Liver (tissue), 7 donors: ENCODE measurements at regions not wholly inside any gene's neighbourhood (a gene's known extent, or its start where the extent isn't known, plus 50 kb on each side); places are given as distances from the start of the nearest gene placed in this dataset.

Experiments used
- DNase-seq: peaks from one replicate; pipeline ENCODE4 v3.0.0-alpha.2; 2017; ENCODE audit warnings: low spot score
- H3K27ac ChIP-seq, 2 donors: one replicate each; pipeline ENCODE4 v1.7.0; 2013; ENCODE audit warnings: inconsistent platforms in 2 of 2, low read length in 2 of 2, control low read depth in 1 of 2, low read depth in 1 of 2, mild to moderate bottlenecking in 1 of 2
- H3K27me3 ChIP-seq, 4 donors: one replicate each; pipeline versions ENCODE4 v1.6.1 to v1.7.0; 2013; ENCODE audit warnings: low read length in 3 of 4, inconsistent platforms in 1 of 4, mild to moderate bottlenecking in 1 of 4, moderate library complexity in 1 of 4; ENCODE audit not compliant: control insufficient read depth in 4 of 4, insufficient read depth in 4 of 4
- H3K36me3 ChIP-seq, 4 donors: one replicate each; pipeline versions ENCODE4 v1.6.1 to v1.7.0; 2013; ENCODE audit warnings: low read length in 3 of 4, mild to moderate bottlenecking in 3 of 4, low read depth in 1 of 4, moderate library complexity in 1 of 4; ENCODE audit not compliant: control insufficient read depth in 4 of 4, insufficient read depth in 3 of 4
- H3K4me1 ChIP-seq, 4 donors: one replicate each; pipeline versions ENCODE4 v1.6.1 to v1.7.0; 2013; ENCODE audit warnings: low read length in 3 of 4, mild to moderate bottlenecking in 3 of 4, moderate library complexity in 1 of 4; ENCODE audit not compliant: control insufficient read depth in 4 of 4, insufficient read depth in 4 of 4
- H3K4me3 ChIP-seq, 3 donors: one replicate each; pipeline versions ENCODE4 v1.6.1 to v1.7.0; 2013; ENCODE audit warnings: low read length in 3 of 3, control low read depth in 1 of 3, low read depth in 1 of 3, mild to moderate bottlenecking in 1 of 3
- H3K9ac ChIP-seq, 2 donors: one replicate each; pipeline ENCODE4 v1.7.0; 2013; ENCODE audit warnings: low read length in 2 of 2, mild to moderate bottlenecking in 2 of 2, moderate library complexity in 2 of 2, control low read depth in 1 of 2, low read depth in 1 of 2
- H3K9me3 ChIP-seq, 4 donors: one replicate each; pipeline versions ENCODE4 v1.6.1 to v1.7.0; 2013; ENCODE audit warnings: low read length in 3 of 4; ENCODE audit not compliant: control insufficient read depth in 4 of 4
- ATF3 ChIP-seq: IDR thresholded peaks from 2 replicates; pipeline ENCODE4 v1.6.1; 2016; ENCODE audit warnings: antibody characterized with exemption
- EGR1 ChIP-seq, 2 donors: IDR thresholded peaks; 2 replicates each; pipeline ENCODE4 v1.6.1; 2016 to 2018; ENCODE audit warnings: antibody characterized with exemption in 2 of 2, low read depth in 2 of 2
- FOXA1 ChIP-seq: IDR thresholded peaks from 2 replicates; pipeline ENCODE4 v1.6.1; 2016; ENCODE audit warnings: antibody characterized with exemption
- GABPA ChIP-seq, 2 donors: IDR thresholded peaks in 1 of 2; conservative IDR thresholded peaks in 1 of 2; 2 replicates each; pipeline ENCODE4 v1.6.1; 2016; ENCODE audit warnings: antibody characterized with exemption in 2 of 2, mild to moderate bottlenecking in 1 of 2, moderate library complexity in 1 of 2
- HNF4A ChIP-seq, 2 donors: conservative IDR thresholded peaks; 2 replicates each; pipeline ENCODE4 v1.6.1; 2016; ENCODE audit warnings: antibody characterized with exemption in 2 of 2, mild to moderate bottlenecking in 2 of 2
- HNF4G ChIP-seq: IDR thresholded peaks from 2 replicates; pipeline ENCODE4 v1.6.1; 2016; ENCODE audit warnings: antibody characterized with exemption
- MAX ChIP-seq: IDR thresholded peaks from 2 replicates; pipeline ENCODE4 v1.6.1; 2016; ENCODE audit warnings: antibody characterized with exemption
- NR2F2 ChIP-seq: IDR thresholded peaks from 2 replicates; pipeline ENCODE4 v1.6.1; 2016; ENCODE audit warnings: antibody characterized with exemption
- REST ChIP-seq: IDR thresholded peaks from 2 replicates; pipeline ENCODE4 v1.6.1; 2016; ENCODE audit warnings: antibody characterized with exemption, mild to moderate bottlenecking
- RXRA ChIP-seq, 2 donors: IDR thresholded peaks; 2 replicates each; pipeline ENCODE4 v1.6.1; 2017 to 2018; ENCODE audit warnings: antibody characterized with exemption in 2 of 2, mild to moderate bottlenecking in 1 of 2
- SP1 ChIP-seq: IDR thresholded peaks from 2 replicates; pipeline ENCODE4 v1.6.1; 2018; ENCODE audit warnings: antibody characterized with exemption, mild to moderate bottlenecking
- TAF1 ChIP-seq: conservative IDR thresholded peaks from 2 replicates; pipeline ENCODE4 v1.6.1; 2016; ENCODE audit warnings: antibody characterized with exemption, mild to moderate bottlenecking
- YY1 ChIP-seq: IDR thresholded peaks from 2 replicates; pipeline ENCODE4 v1.6.1; 2016; ENCODE audit warnings: antibody characterized with exemption, mild to moderate bottlenecking
- WGBS: extraction: QIAGEN DNeasy Blood & Tissue Kit; methylation state at CpG from one replicate; pipeline ENCODE4 v1.1.7; 2013; 5-methylcytosine and 5-hydroxymethylcytosine counted together
- donor health status: healthy.
- donor health status: healthy.
- donor health status: healthy.
- donor health status: healthy.

GRCh38 chrX:52577464-52578173 is 60.8 kb upstream of the XAGE1B start:
- DNase-seq, result no peak
- Histone ChIP-seq H3K27me3 (no peaks in the 10 kb centered on the region), H3K4me1 (peaks cover 6 to 25% (median 10%) of the 10 kb centered on the region in 4 donors), H3K9me3 (no peaks in the 10 kb centered on the region), H3K36me3 (no peaks in the 10 kb centered on the region), H3K9ac (no peak overlapping the region), H3K27ac (no peak overlapping the region), H3K4me3 (no peak overlapping the region)
- WGBS, result 69% methylated on average over 15 of the region's 15 CpGs
- TF ChIP-seq HNF4A (conservative IDR thresholded peaks at IDR 0.05), result peak in 1 of 2 donors; percentile 23
- TF ChIP-seq YY1, result no peak
- TF ChIP-seq RXRA (IDR thresholded peaks at IDR 0.05), result no peak

- Histone ChIP-seq H3K27ac (no peak overlapping the region), H3K27me3 (no peaks in the 10 kb centered on the region), H3K36me3 (no peaks in the 10 kb centered on the region), H3K9ac (no peak overlapping the region), H3K9me3 (no peaks in the 10 kb centered on the region), H3K4me3 (no peak overlapping the region), H3K4me1 (peaks cover 6 to 25% (median 10%) of the 10 kb centered on the region in 4 donors)
- no peak for DNase-seq
- TF ChIP-seq MAX, result no peak
- no peak for TF ChIP-seq ATF3
- no peak for TF ChIP-seq EGR1 (IDR thresholded peaks at IDR 0.05; ENCODE audit: low read depth in 2 of 2)
- no peak for TF ChIP-seq SP1
- TF ChIP-seq GABPA (IDR thresholded peaks at IDR 0.05 in 1 of 2, conservative IDR thresholded peaks at IDR 0.05 in 1 of 2), result no peak
- no peak for TF ChIP-seq FOXA1
- no peak for TF ChIP-seq TAF1
- no peak for TF ChIP-seq REST
- TF ChIP-seq HNF4G, result no peak
- WGBS, result 47% methylated on average over 8 of the region's 8 CpGs
Measured at GRCh38 chrX:52576946-52577345, 60.1 kb upstream of the XAGE1B start.

- H3K9ac ChIP-seq, result no peak overlapping the region
- no peaks in the 10 kb centered on the region for H3K9me3 ChIP-seq
- DNase-seq, result no peak
- WGBS, result 30% methylated on average over 5 of the region's 5 CpGs
- peak; percentile 41 to 77 for TF ChIP-seq RXRA (IDR thresholded peaks at IDR 0.05)
- no peak for TF ChIP-seq NR2F2
- no peak for TF ChIP-seq GABPA (IDR thresholded peaks at IDR 0.05 in 1 of 2, conservative IDR thresholded peaks at IDR 0.05 in 1 of 2)
- no peak overlapping the region for H3K4me3 ChIP-seq
- H3K27ac ChIP-seq, result no peak overlapping the region
- H3K36me3 ChIP-seq, result no peaks in the 10 kb centered on the region
- peaks cover 6 to 25% (median 10%) of the 10 kb centered on the region in 4 donors for H3K4me1 ChIP-seq
- H3K27me3 ChIP-seq, result no peaks in the 10 kb centered on the region
Measured at GRCh38 chrX:52576474-52576873, 59.6 kb upstream of the XAGE1B start.
